ENCODE measurements at regions not wholly inside any gene's neighbourhood (a gene's known extent, or its start where the extent isn't known, plus 50 kb on each side); places are given as distances from the start of the nearest gene placed in this dataset.

GRCh38 chr17:43338886-43339516, 59.8 kb upstream of the ARL4D start:
- Histone ChIP-seq H3K4me1 (peaks cover 0 to 42% (median 15%) of the 10 kb centered on the region in 12 donors), H3K27ac (no peak overlapping the region), H3K27me3 (no peaks in the 10 kb centered on the region), H3K9me3 (no peaks in the 10 kb centered on the region), H3K4me3 (no peak overlapping the region), H3K36me3 (no peaks in the 10 kb centered on the region)
- intact Hi-C loops (cut with DNase I): loop anchor here in 3 of 10 donors (5.0 to 10.0 kb wide), 3 partner anchors 162 to 314 kb away; partner anchors contain the start of genes RND2 (in 2 of the 3) and VAT1 (in 1 of the 3)
- TF ChIP-seq POLR2A (IDR thresholded peaks at IDR 0.05) (no peak), CTCF (IDR thresholded peaks at IDR 0.05) (peak; percentile 57 to 81 (median 70))
- WGBS, 4 donors: 56 to 58% (median 57%) methylated on average over 11 of the region's 11 CpGs
- DNase-seq: peak; percentile 61 to 85 (median 75)
- ATAC-seq: no peak

DNA sequence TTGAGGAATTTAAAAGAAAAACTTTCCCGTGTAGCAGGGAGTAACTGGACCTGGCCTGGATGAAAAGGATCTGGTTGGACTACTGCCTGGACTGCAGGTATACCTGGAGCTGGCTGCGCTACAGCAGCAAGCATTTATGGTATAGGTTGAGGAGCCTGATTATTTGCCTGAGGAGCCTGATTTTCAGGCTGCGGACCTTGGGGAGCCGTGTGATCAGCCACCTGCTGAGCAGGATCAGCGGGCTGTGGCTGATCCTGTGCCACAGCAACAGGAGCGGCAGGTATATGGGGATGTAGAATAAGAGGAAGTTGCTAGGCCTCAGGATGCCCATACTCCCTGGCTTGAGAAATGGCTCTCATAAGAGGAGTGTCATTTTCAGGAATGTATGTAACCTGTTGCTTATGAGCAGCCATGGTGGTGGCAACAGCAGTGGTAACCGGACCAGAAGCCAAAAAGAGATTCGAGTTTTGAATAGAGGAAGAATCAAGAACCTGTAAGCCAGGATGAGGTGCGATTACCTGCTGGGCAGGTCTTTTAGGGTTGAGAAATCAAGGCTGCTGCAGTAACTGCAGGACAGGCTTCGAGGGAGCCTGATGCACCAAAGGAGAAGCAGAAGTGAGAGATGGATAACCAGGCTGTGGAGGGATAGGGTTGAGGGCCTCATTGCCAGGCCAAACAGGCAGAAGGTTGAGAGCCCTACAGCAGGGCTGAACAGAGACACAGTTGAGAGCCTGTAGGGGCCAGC, 60.9 kb upstream of the ARL4D start:
- no peak for TF ChIP-seq POLR2A (IDR thresholded peaks at IDR 0.05)
- no peak for TF ChIP-seq CTCF (IDR thresholded peaks at IDR 0.05)
- no peaks in the 10 kb centered on the region for H3K27me3 ChIP-seq
- no peak for DNase-seq
- 85 to 90% (median 88%) methylated on average over 7 to 10 of the region's 10 CpGs for WGBS, 4 donors
- no peaks in the 10 kb centered on the region for H3K36me3 ChIP-seq
- peaks cover 0 to 35% (median 15%) of the 10 kb centered on the region in 12 donors for H3K4me1 ChIP-seq
- no peak for ATAC-seq
- H3K27ac ChIP-seq: no peak overlapping the region
- intact Hi-C loops (cut with DNase I): loop anchor here in 3 of 10 donors (5.0 to 10.0 kb wide), 3 partner anchors 161 to 313 kb away; partner anchors contain the start of genes RND2 (in 2 of the 3) and VAT1 (in 1 of the 3)
- H3K9me3 ChIP-seq: no peaks in the 10 kb centered on the region
- H3K4me3 ChIP-seq: no peak overlapping the region

- Histone ChIP-seq H3K4me1 (peaks cover 0 to 19% (median 6%) of the 10 kb centered on the region in 12 donors), H3K4me3 (no peak overlapping the region), H3K9me3 (no peaks in the 10 kb centered on the region), H3K27ac (peak overlapping the region in 1 of 12 donors; percentile 73), H3K27me3 (no peaks in the 10 kb centered on the region), H3K36me3 (no peaks in the 10 kb centered on the region)
- ATAC-seq (no peak), DNase-seq (no peak)
- 61 to 64% (median 63%) methylated on average over 7 of the region's 7 CpGs for WGBS, 4 donors
- no peak for TF ChIP-seq POLR2A (IDR thresholded peaks at IDR 0.05)
- no peak for TF ChIP-seq CTCF (IDR thresholded peaks at IDR 0.05)
- intact Hi-C loops (cut with DNase I): loop anchor here in 4 of 10 donors (5.0 to 10.0 kb wide), 4 partner anchors 158 to 313 kb away; partner anchors contain the start of genes RND2 (in 3 of the 4) and VAT1 (in 2 of the 4)
Measured at GRCh38 chr17:43334738-43335402, 63.9 kb upstream of the ARL4D start.
